Fibroblast of skin of left quadriceps (primary cell): ENCODE measurements at regions not wholly inside any gene's neighbourhood (a gene's known extent, or its start where the extent isn't known, plus 50 kb on each side); places are given as distances from the start of the nearest gene placed in this dataset.
A peak's percentile ranks its signal among the peaks of the same experiment; 100 is the strongest.
"Not testable (repeated sequence)": the region's sequence is repeated elsewhere in the genome, so short reads cannot be mapped to it uniquely, and the experiment has no call there.

Experiments used
- DNase-seq, 2 experiments: peaks; one replicate each; pipeline ENCODE4 v3.0.0-alpha.2; 2013; ENCODE audit warnings: low read depth in 2 of 2

GRCh38 chr2:760001-760400 is 82.8 kb upstream of the TMEM18 start:
- DNase-seq = no peak

DNA sequence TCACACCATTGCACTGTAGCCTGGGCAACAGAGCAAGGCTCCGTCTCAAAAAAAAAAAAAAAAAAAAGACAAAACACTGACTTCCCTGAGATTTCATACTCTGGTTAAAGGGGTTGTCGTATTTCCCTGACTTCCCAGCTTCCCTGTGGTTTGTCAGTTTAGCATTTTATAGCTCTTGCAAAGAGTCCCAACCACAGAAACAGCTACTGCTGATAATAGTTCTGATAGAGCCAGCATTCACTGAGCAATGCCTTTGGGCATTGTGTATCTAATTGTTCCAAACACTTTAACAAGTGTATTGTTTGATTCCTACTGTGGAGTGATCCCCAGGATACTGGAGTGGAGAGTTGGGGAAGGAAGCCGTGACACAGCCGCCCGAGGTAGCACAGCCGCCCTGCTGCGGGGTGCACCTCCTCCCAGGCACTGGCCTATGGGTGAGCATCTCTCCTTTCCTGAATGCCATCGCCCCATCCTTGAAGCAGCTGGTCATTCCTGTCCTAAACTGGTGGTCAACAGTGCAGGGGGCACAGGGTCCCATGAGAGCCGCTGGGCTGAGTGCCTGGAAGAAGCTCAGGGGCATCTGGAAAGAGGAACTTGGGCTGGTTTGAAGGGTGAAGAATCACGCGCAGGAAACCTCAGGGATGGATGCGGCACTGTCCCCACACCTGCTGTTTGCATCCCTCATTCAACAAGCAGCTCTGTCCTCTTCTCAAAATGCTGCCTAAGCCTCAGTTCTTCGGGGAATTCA is 81.0 kb upstream of the TMEM18 start:
- no peak for DNase-seq

- no peak for DNase-seq
These were observed 75.9 kb upstream of the TMEM18 start for GRCh38 chr2:753123-753522.

GRCh38 chr2:751474-751873 is 74.3 kb upstream of the TMEM18 start:
- DNase-seq = no peak

DNA sequence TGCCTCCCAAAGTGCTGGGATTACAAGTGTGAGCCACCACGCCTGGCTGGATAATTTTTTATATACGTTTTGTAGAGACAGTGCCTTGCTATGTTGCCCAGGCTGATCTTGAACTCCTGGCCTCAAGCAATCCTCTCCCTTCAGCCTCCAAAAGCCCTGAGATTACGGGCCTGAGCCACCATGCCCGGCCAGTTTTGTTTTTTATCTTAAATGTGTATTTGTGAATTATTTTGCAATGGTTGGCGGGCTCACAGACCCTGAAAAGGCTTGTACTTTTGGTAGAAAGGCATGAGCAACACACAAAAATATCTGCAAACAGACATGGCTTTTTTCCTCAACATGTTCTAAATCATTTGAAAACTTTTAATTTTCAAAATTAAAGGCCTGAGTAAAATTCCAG is 73.4 kb upstream of the TMEM18 start:
- no peak for DNase-seq

GRCh38 chr2:747762-748351 is 70.7 kb upstream of the TMEM18 start:
- no peak for DNase-seq

GRCh38 chr2:746697-747096 is 69.5 kb upstream of the TMEM18 start:
- DNase-seq = no peak

GRCh38 chr2:744088-744487 is 66.9 kb upstream of the TMEM18 start:
- no peak for DNase-seq

DNA sequence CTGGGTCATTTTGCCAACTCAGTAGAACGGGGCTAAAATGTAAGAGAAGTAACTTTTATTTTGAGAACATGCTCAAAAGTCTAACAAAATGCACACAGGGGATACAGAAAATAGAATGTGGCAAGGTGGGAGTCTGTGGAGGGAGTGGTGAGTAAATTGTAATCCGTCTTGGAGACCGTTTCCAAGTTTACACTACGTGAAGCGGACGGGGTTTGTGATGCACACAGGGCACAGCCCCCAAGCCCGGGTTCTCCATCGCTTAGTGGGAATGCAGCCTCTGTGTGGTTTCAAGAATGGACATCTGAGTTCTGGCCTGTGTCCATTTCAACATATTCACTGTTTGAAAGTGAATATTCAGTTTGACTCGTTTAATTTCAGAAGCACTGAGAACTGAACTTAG is 65.0 kb upstream of the TMEM18 start:
- DNase-seq = no peak

DNA sequence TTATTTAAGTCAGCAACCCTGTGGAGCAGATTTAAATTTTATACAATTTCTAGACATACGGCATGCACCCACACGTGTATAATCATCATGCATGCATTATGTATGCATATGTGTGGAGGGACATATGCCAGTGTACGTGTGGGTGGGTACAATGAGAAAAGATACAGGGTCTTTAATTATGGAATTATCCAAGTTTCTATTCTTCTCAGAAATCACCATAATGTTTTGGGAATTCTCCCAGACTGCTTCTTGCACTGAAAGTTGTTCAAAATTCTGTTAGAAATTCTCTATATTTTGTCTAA is 63.9 kb upstream of the TMEM18 start:
- DNase-seq = no peak

DNA sequence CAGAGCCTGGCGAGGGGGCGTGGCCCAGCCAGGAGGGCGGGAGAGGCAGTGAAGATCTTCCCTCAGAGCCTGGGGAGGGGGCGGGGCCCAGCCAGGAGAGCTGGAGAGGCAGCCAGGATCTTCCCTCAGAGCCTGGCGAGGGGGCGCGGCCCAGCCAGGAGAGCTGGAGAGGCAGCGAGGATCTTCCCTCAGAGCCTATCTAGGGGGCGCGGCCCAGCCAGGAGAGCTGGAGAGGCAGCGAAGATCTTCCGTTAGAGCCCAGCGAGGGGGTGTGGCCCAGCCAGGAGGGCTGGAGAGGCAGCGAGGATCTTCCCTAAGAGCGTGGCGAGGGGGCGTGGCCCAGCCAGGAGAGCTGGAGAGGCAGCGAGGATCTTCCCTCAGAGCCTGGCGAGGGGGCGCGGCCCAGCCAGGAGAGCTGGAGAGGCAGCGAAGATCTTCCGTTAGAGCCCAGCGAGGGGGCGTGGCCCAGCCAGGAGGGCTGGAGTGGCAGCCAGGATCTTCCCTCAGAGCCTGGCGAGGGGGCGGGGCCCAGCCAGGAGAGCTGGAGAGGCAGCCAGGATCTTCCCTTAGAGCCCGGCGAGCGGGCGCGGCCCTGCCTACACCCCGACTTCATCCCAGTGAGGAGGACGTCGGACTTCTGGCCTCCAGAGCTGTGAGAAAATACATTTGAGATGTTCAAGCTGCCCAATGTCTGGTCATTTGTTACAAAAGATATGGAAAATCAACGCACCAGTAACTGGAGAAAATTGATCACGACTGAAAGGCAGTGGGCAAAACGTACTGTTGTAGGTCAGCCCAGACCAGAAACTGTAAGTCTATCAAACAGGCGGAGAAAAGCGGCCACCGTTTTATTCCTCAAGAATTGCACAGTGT is 63.4 kb upstream of the TMEM18 start:
- peak; percentile 92 to 94 for DNase-seq

GRCh38 chr2:739864-740321 is 62.7 kb upstream of the TMEM18 start:
- not testable (repeated sequence) for DNase-seq

DNA sequence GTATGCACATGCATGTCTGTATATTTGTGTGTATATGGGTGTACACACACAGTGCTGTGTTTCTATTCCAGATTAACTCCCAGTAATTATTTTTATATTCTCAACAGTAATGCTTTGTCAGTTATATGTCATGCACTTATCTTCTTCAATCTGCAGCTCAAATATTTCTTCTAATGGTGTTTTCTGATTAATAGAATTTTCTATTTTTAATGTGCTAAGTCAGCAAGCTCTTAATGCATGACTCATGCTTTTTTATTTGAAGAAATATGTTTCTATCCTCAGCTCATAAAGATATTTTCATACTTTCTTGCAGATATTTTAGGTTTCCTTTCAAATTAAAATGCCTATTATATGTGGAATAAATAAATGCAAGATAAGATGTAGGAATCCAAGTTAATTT is 59.7 kb upstream of the TMEM18 start:
- no peak for DNase-seq

DNA sequence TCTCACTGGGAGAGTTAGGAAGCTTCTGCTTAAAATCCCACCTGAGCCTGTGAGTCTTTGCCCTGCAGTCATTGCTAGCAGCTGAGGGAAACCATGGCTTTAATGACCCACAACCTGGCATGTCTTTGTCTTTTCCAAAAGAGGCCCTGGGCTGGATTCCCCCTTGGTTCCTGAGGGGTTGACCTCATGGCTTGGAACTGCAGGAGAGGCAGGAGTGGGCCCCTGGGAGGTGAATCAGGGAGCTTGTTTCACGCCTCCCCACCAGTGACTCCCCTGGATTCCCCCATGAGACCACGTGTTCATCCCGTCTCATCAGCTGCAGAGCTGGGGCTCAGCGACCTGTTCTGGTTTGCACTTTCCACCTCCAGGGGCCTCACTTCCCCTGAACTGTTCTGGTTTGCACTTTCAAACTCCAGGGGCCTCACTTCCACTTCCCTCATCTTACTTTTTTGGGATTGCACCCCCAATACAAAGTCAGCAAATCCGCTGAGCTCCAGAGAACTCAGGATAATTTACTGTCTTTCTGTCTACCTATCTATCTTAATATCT is 58.5 kb upstream of the TMEM18 start:
- no peak for DNase-seq

DNA sequence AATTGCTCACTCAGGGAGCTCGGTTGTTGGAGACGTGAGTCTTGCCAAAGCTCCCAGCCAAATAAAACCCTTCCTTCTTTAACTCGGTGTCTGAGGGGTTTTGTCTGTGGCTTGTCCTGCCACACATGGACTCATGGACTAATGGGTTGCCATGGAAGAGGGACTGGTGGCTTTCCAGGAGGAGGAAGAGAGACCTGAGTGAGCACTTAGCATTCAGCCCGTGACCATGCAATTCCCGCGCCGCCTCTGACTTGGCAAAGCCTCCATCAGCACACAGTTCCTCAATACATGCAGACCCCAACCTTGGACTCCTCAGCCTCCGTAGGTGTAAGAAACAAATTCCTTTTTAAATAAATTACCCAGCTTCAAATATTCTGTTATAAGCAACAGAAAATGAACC is 57.3 kb upstream of the TMEM18 start:
- no peak for DNase-seq

- DNase-seq = no peak
These were observed 56.3 kb upstream of the TMEM18 start for GRCh38 chr2:733495-733894.

DNA sequence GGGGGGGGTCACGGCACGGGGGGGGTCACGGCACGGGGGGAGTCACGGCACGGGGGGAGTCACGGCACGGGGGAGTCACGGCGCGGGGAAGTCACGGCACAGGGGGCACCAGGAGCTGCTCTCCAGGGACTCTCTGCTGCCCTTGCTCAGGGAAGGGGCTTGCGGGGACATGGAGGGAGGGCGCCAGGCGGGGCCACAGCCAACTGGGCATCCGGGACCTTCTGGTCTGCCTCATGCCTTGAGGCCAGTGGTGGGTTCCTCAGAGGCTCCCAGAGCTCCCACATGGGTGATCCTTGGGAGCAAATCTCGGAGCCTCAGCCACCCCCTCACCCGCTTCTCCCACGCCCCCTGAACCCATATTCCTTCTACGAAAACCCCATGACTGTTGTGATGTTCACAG is 55.8 kb upstream of the TMEM18 start:
- DNase-seq = no peak

DNA sequence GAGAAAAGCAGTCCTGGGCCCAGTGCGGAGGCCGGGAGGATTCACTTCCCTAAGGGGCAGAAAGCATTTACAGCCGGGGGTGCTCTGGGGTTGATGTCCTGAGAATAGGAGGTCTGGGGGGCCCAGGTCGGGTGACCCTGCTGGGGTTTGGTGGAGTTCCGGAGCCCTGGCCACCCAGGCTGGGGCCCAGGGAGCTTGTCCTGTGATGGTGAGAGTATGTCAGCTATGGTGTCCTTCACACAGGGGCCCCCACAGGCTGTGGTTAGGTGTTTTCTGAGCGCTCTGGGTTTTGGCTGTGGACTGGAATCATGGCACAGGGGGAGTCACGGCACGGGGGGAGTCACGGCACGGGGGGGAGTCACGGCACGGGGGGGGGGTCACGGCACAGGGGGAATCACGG is 54.5 kb upstream of the TMEM18 start:
- DNase-seq = no peak

DNA sequence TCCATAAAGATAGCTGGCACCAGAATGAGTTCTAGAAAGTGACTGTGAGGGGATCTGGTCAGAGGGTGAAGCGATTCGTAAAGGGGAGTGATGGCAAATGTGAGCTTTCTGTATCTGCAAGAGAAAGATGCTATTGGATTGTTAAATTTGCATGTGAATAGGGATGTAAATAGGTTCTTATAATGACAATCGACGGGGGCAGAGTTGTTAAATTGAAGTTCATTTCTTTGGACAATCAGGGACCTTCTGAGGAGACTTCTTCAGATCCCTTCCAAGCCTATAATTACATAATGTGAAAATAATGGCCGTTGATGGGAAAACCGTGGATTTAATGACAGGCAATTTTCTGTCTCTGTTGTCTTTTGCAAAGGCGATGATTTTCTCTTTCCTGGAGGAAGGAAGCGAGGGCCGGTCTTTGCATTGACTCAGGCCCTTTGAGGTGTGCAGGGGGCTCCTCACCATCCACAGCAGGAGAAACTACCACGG is 52.2 kb upstream of the TMEM18 start:
- DNase-seq = no peak

- DNase-seq = no peak
These were observed 51.0 kb upstream of the TMEM18 start for GRCh38 chr2:728165-728564.

DNA sequence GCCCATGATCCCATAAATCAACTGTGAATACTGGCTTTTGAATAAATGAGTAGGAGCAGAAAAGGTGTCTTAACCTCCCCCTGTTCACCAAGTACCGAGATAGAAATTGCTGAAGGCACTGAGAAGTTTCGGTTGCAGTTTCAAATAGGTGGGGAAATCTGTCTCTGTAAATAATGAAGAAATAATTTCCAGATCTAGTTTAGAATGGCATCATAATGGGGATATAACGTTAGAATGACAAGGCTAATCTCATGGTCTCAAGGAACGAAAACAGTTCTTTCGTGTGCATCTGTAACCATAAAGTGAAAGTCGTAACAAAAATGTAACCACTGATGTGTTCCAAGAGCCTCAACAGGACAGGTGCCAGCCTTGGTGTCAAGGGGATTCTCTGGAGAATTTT is 49.9 kb upstream of the TMEM18 start:
- no peak for DNase-seq
